Smooth muscle cell (in vitro differentiated cells): ENCODE measurements at regions not wholly inside any gene's neighbourhood (a gene's known extent, or its start where the extent isn't known, plus 50 kb on each side); places are given as distances from the start of the nearest gene placed in this dataset.

Experiments
- DNase-seq: peaks from one replicate; lab custom pipeline; 2025; ENCODE audit not compliant: unreplicated experiment; lab: John Stamatoyannopoulos, UW
- H2AFZ ChIP-seq: fragments of 200-600 bp; sonication (generic); 2 replicates; pipeline ENCODE4 v1.6.0; 2016; ENCODE audit warnings: antibody characterized with exemption, low read depth, mild to moderate bottlenecking
- H3F3A ChIP-seq: fragments of 200-600 bp; sonication (generic); 2 replicates; pipeline ENCODE4 v1.6.0; 2017; ENCODE audit warnings: antibody characterized with exemption, low read depth
- H3K27ac ChIP-seq: fragments of 200-600 bp; sonication (generic); 2 replicates; pipeline ENCODE4 v1.5.1; 2016; ENCODE audit warnings: low read depth, mild to moderate bottlenecking
- H3K27me3 ChIP-seq: fragments of 200-600 bp; sonication (generic); 2 replicates; pipeline ENCODE4 v1.6.1; 2016; ENCODE audit warnings: low read depth, mild to moderate bottlenecking
- H3K36me3 ChIP-seq: fragments of 200-600 bp; sonication (generic); 2 replicates; pipeline ENCODE4 v1.5.1; 2016; ENCODE audit warnings: low read depth
- H3K4me1 ChIP-seq: fragments of 200-600 bp; sonication (generic); 2 replicates; pipeline ENCODE4 v1.5.1; 2016; ENCODE audit warnings: low read depth
- H3K4me2 ChIP-seq: fragments of 200-600 bp; sonication (generic); 2 replicates; pipeline ENCODE4 v1.6.0; 2016; ENCODE audit warnings: mild to moderate bottlenecking
- H3K4me3 ChIP-seq: fragments of 200-600 bp; sonication (generic); 2 replicates; pipeline ENCODE4 v1.5.1; 2016; ENCODE audit warnings: mild to moderate bottlenecking
- H3K79me2 ChIP-seq: fragments of 200-600 bp; sonication (generic); 2 replicates; pipeline ENCODE4 v1.6.0; 2016; ENCODE audit warnings: low read depth, mild to moderate bottlenecking
- H3K9ac ChIP-seq: fragments of 200-600 bp; sonication (generic); 2 replicates; pipeline ENCODE4 v1.6.0; 2016; ENCODE audit warnings: low read depth
- H3K9me3 ChIP-seq: fragments of 200-600 bp; sonication (generic); replicated peaks from 2 replicates; pipeline ENCODE4 v1.5.1; 2016; ENCODE audit warnings: low read depth
- H4K20me1 ChIP-seq: fragments of 200-600 bp; sonication (generic); 2 replicates; pipeline ENCODE4 v1.6.0; 2016; ENCODE audit warnings: low read depth
- WGBS: methylation state at CpG from one replicate; pipeline ENCODE4 v1.1.7; 2016; ENCODE audit warnings: low lambda C conversion rate; 5-methylcytosine and 5-hydroxymethylcytosine counted together
- TF ChIP-seq, protein P1 (sequence below): fragments of 200-600 bp; sonication (generic); IDR thresholded peaks from 2 replicates; pipeline ENCODE4 v1.5.1; 2017; ENCODE audit warnings: borderline replicate concordance, mild to moderate bottlenecking, antibody characterized with exemption; ENCODE audit not compliant: insufficient read depth, poor library complexity, severe bottlenecking

DNA sequence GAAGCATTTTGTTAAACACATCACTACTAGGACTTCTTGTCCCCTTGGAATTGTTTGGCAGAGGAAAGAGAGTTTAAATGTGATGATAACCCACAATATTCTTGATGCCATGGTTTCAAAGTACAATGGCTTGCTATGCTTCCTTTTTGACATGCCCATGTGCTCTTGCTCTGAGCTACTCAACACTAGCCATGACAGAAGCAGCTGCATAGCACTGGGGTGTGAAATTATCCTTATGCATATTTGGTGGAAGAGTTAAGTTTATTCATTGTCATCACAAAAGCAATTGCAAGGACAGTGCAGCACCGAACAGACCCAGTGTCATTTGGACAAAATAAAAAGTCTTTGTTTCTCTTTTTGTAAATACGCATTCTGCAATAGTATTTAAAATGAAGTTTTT lies 209.9 kb upstream of the CDH20 start:
- no peaks in the 10 kb centered on the region for H3K27me3 ChIP-seq
- H3K27ac ChIP-seq, result no peak overlapping the region
- H3K79me2 ChIP-seq, result no peaks in the 10 kb centered on the region
- H3K4me2 ChIP-seq, result no peak overlapping the region
- no peak overlapping the region for H3K9ac ChIP-seq
- H3K9me3 ChIP-seq, result no peaks in the 10 kb centered on the region
- no peak overlapping the region for H2AFZ ChIP-seq
- DNase-seq, result no peak
- H3K4me3 ChIP-seq, result no peak overlapping the region
- no peaks in the 10 kb centered on the region for H3K36me3 ChIP-seq
- no peaks in the 10 kb centered on the region for H4K20me1 ChIP-seq
- no peaks in the 10 kb centered on the region for H3F3A ChIP-seq
- peaks cover 8% of the 10 kb centered on the region for H3K4me1 ChIP-seq
- TF ChIP-seq, protein P1, sequence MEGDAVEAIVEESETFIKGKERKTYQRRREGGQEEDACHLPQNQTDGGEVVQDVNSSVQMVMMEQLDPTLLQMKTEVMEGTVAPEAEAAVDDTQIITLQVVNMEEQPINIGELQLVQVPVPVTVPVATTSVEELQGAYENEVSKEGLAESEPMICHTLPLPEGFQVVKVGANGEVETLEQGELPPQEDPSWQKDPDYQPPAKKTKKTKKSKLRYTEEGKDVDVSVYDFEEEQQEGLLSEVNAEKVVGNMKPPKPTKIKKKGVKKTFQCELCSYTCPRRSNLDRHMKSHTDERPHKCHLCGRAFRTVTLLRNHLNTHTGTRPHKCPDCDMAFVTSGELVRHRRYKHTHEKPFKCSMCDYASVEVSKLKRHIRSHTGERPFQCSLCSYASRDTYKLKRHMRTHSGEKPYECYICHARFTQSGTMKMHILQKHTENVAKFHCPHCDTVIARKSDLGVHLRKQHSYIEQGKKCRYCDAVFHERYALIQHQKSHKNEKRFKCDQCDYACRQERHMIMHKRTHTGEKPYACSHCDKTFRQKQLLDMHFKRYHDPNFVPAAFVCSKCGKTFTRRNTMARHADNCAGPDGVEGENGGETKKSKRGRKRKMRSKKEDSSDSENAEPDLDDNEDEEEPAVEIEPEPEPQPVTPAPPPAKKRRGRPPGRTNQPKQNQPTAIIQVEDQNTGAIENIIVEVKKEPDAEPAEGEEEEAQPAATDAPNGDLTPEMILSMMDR, result no peak
- 92% methylated on average over 2 of the region's 2 CpGs for WGBS

DNA sequence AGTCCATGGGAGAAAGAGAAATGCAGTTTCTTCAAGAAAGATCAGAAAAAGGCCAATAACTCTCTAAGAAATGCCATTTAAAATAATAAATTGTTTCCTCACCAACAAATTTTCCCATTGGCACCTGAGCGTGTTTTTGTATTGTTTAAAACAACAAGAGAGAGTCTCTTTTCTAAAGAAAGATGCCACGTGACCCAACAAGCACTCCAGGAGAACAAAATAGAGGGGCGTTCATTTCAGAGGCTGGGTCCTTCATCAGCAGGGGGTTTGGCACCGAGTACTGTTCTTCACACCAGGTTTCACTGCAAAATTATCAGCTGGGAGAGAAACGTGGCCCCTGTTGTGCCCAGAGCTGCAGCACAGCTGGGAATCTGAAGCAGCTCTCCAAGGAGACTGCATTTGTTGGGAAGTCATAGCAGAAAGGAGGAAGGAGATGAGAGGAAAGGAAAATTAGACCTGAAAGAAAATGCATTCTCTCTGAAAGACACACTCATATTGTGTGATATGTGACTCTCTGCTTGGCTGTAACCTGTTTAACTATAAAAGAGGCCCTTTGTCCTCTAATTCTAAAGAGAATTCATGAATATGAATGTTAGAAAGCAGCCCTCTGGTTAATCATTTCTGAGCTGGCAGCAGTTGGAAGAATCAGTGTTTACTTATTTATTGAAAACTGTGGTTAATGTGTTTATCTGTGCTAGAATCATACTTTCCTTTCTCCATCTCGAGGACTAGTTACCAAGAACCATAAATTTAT lies 205.3 kb upstream of the CDH20 start:
- no peak for DNase-seq
- no peak overlapping the region for H3K9ac ChIP-seq
- H3K27me3 ChIP-seq, result no peaks in the 10 kb centered on the region
- no peaks in the 10 kb centered on the region for H3K9me3 ChIP-seq
- H4K20me1 ChIP-seq, result no peaks in the 10 kb centered on the region
- TF ChIP-seq, protein P1, result no peak
- H3F3A ChIP-seq, result no peaks in the 10 kb centered on the region
- no peak overlapping the region for H3K4me2 ChIP-seq
- WGBS, result 55% methylated on average over 6 of the region's 6 CpGs
- H3K36me3 ChIP-seq, result no peaks in the 10 kb centered on the region
- no peaks in the 10 kb centered on the region for H3K79me2 ChIP-seq
- no peak overlapping the region for H3K27ac ChIP-seq
- no peak overlapping the region for H3K4me3 ChIP-seq
- peaks cover 8% of the 10 kb centered on the region for H3K4me1 ChIP-seq
- H2AFZ ChIP-seq, result no peak overlapping the region

DNA sequence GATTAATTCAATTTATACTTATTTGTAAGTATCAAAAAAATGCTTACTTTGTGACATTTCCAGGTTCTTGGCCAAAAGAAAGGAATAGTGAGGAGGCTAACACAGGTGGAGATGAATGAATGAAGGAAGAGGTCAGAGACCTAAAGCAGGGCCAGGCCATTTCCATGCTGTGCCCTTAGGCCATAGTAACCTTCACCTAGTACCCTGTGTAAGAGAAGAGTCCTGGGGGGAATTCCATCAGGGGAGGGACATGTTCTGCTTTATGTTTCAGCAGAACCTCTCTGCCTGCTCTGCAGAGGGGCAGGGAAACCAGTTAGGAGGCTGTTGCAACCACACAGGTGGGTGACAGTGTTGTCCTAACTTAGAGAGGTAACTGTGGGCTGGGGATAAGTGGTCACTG lies 204.2 kb upstream of the CDH20 start:
- no peak overlapping the region for H3K9ac ChIP-seq
- H3K4me3 ChIP-seq, result no peak overlapping the region
- no peaks in the 10 kb centered on the region for H3F3A ChIP-seq
- H2AFZ ChIP-seq, result no peak overlapping the region
- no peaks in the 10 kb centered on the region for H3K36me3 ChIP-seq
- TF ChIP-seq, protein P1, result no peak
- H4K20me1 ChIP-seq, result no peaks in the 10 kb centered on the region
- peaks cover 8% of the 10 kb centered on the region for H3K4me1 ChIP-seq
- H3K27me3 ChIP-seq, result no peaks in the 10 kb centered on the region
- H3K9me3 ChIP-seq, result no peaks in the 10 kb centered on the region
- no peak overlapping the region for H3K27ac ChIP-seq
- DNase-seq, result no peak
- H3K4me2 ChIP-seq, result no peak overlapping the region
- no peaks in the 10 kb centered on the region for H3K79me2 ChIP-seq

DNA sequence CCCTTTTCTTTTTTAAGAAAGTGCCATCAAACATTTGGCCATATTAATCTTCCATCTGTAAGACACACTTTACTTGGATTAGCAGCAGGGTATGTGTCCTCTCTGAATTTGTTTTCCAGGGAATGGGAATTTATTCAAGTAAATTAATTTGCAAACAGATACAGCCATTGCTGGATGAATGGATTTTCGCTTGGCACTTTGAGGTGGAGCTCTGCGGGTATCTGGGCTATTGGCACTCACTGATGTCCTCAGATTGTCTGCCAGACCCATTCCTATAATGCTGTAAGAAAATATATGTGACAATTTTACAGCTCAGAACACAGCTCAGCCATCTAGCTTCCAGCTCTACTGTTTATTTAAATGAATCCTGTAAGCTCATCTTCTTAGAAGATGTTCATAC lies 201.2 kb upstream of the CDH20 start:
- Histone ChIP-seq H3K4me1 (peaks cover 8% of the 10 kb centered on the region), H3K4me3 (no peak overlapping the region), H3K27me3 (no peaks in the 10 kb centered on the region), H3K9me3 (no peaks in the 10 kb centered on the region), H2AFZ (no peak overlapping the region), H3K36me3 (no peaks in the 10 kb centered on the region), H3K9ac (no peak overlapping the region), H3K4me2 (no peak overlapping the region), H3K79me2 (no peaks in the 10 kb centered on the region), H4K20me1 (no peaks in the 10 kb centered on the region), H3F3A (no peaks in the 10 kb centered on the region), H3K27ac (no peak overlapping the region)
- TF ChIP-seq, protein P1, result no peak
- DNase-seq, result no peak
- 89% methylated on average over 2 of the region's 2 CpGs for WGBS
